Hindlimb muscle (tissue), 1 donor: ENCODE measurements at regions not wholly inside any gene's neighbourhood (a gene's known extent, or its start where the extent isn't known, plus 50 kb on each side); places are given as distances from the start of the nearest gene placed in this dataset.
A peak's percentile ranks its signal among the peaks of the same experiment; 100 is the strongest.
"Not testable (repeated sequence)": the region's sequence is repeated elsewhere in the genome, so short reads cannot be mapped to it uniquely, and the experiment has no call there.

Experiments
- DNase-seq: peaks from one replicate; pipeline ENCODE4 v3.0.0-alpha.2; 2013

- DNase-seq, result no peak
Observed at GRCh38 chr20:22060610-22061009, 355.1 kb downstream of the PAX1 start.

GRCh38 chr20:22058746-22059145, 353.3 kb downstream of the PAX1 start:
- DNase-seq, result no peak

GRCh38 chr20:22055981-22056380, 350.5 kb downstream of the PAX1 start:
- no peak for DNase-seq

- no peak for DNase-seq
Observed at GRCh38 chr20:22052025-22052650, 346.7 kb downstream of the PAX1 start.

GRCh38 chr20:22045956-22046507, 340.6 kb downstream of the PAX1 start:
- not testable (repeated sequence) for DNase-seq

GRCh38 chr20:22027423-22027822, 322.0 kb downstream of the PAX1 start:
- no peak for DNase-seq

GRCh38 chr20:22020201-22020600, 314.7 kb downstream of the PAX1 start:
- no peak for DNase-seq

GRCh38 chr20:22008456-22008855, 303.0 kb downstream of the PAX1 start:
- peak; percentile 24 for DNase-seq

- no peak for DNase-seq
Observed at GRCh38 chr20:22006306-22006705, 300.8 kb downstream of the PAX1 start.

- DNase-seq, result no peak
Observed at GRCh38 chr20:22005535-22005934, 300.1 kb downstream of the PAX1 start.

- no peak for DNase-seq
Observed at GRCh38 chr20:22004946-22005345, 299.5 kb downstream of the PAX1 start.

- DNase-seq, result no peak
Observed at GRCh38 chr20:22003680-22004079, 298.2 kb downstream of the PAX1 start.

GRCh38 chr20:22001886-22002285, 296.4 kb downstream of the PAX1 start:
- DNase-seq, result no peak

GRCh38 chr20:21995461-21995860, 290.0 kb downstream of the PAX1 start:
- no peak for DNase-seq

- no peak for DNase-seq
Observed at GRCh38 chr20:21994203-21994602, 288.7 kb downstream of the PAX1 start.

GRCh38 chr20:21982559-21982958, 277.1 kb downstream of the PAX1 start:
- no peak for DNase-seq

- DNase-seq, result peak; percentile 25
Observed at GRCh38 chr20:21981597-21982344, 276.3 kb downstream of the PAX1 start.

- DNase-seq, result no peak
Observed at GRCh38 chr20:21981179-21981578, 275.7 kb downstream of the PAX1 start.

GRCh38 chr20:21971436-21971835, 266.0 kb downstream of the PAX1 start:
- no peak for DNase-seq

- no peak for DNase-seq
Observed at GRCh38 chr20:21968486-21968885, 263.0 kb downstream of the PAX1 start.

- DNase-seq, result no peak
Observed at GRCh38 chr20:21967481-21967880, 262.0 kb downstream of the PAX1 start.

GRCh38 chr20:21956591-21956990, 251.1 kb downstream of the PAX1 start:
- no peak for DNase-seq

GRCh38 chr20:21947406-21947805, 241.9 kb downstream of the PAX1 start:
- DNase-seq, result no peak

- no peak for DNase-seq
Observed at GRCh38 chr20:21944227-21944626, 238.8 kb downstream of the PAX1 start.
